H1 (cell line): ENCODE measurements at regions not wholly inside any gene's neighbourhood (a gene's known extent, or its start where the extent isn't known, plus 50 kb on each side); places are given as distances from the start of the nearest gene placed in this dataset.

Experiments
- CTCF ChIA-PET: fragments of 300-600 bp; sonication (Branson Sonifier 250); formaldehyde crosslinking; loops from one replicate; lab custom pipeline; 2021; ENCODE audit not compliant: partially characterized antibody; lab: Charles Lee
- POLR2A ChIA-PET: fragments of 300-600 bp; sonication (Branson Sonifier 250); formaldehyde crosslinking; loops from one replicate; lab custom pipeline; 2021; ENCODE audit warnings: inconsistent platforms; ENCODE audit not compliant: partially characterized antibody; lab: Charles Lee
- DNase-seq, 2 experiments: peaks; one replicate each; pipeline versions ENCODE4 v3.0.0 to v3.0.0-alpha.2; 2010 to 2022; ENCODE audit warnings: low spot score in 2 of 2, low read depth in 1 of 2, mixed read lengths in 1 of 2
- FAIRE-seq: peaks from 2 replicates; lab custom pipeline; 2011; peaks lifted over from hg19 to GRCh38; lab: Jason Lieb, UNC
- H2AFZ ChIP-seq: 2 replicates; pipeline ENCODE4 v1.8.1; 2012; ENCODE audit warnings: low read length, inconsistent platforms
- H2AK5ac ChIP-seq: 2 replicates; pipeline ENCODE4 v1.6.1; 2013; ENCODE audit warnings: low read depth, low read length
- H2BK120ac ChIP-seq: replicated peaks from 2 replicates; pipeline ENCODE3; 2013; ENCODE audit warnings: low read depth, low read length, inconsistent platforms
- H2BK12ac ChIP-seq: 2 replicates; pipeline ENCODE4 v1.6.1; 2013; ENCODE audit warnings: low read depth, low read length
- H2BK15ac ChIP-seq: 2 replicates; pipeline ENCODE4 v1.6.1; 2013; ENCODE audit warnings: low read length
- H2BK20ac ChIP-seq: 2 replicates; pipeline ENCODE4 v1.6.1; 2013; ENCODE audit warnings: low read length
- H2BK5ac ChIP-seq: 2 replicates; pipeline ENCODE4 v1.6.1; 2013; ENCODE audit warnings: low read depth, low read length
- H3K14ac ChIP-seq: 2 replicates; pipeline ENCODE4 v1.6.1; 2013; ENCODE audit warnings: inconsistent platforms; ENCODE audit not compliant: insufficient read length
- H3K18ac ChIP-seq: 2 replicates; pipeline ENCODE4 v1.6.1; 2013; ENCODE audit warnings: low read length; ENCODE audit errors: extremely low read depth
- H3K23ac ChIP-seq: 2 replicates; pipeline ENCODE4 v1.6.1; 2013; ENCODE audit warnings: inconsistent platforms; ENCODE audit not compliant: insufficient read length
- H3K23me2 ChIP-seq: 2 replicates; pipeline ENCODE4 v1.6.1; 2013; ENCODE audit warnings: low read depth, low read length
- H3K27ac ChIP-seq: 2 replicates; pipeline ENCODE4 v1.6.1; 2011; ENCODE audit warnings: low read depth, low read length, inconsistent platforms
- H3K27me3 ChIP-seq, 4 experiments: replicated peaks in 1 of 4; 1 replicate in 1 of 4; 2 replicates in 3 of 4; pipeline versions ENCODE4 v1.6.1 to v1.8.1; 2011 to 2013; ENCODE audit warnings: low read length in 3 of 4, mild to moderate bottlenecking in 3 of 4, inconsistent platforms in 2 of 4, mixed read lengths in 2 of 4, moderate library complexity in 1 of 4; ENCODE audit not compliant: control insufficient read depth in 3 of 4, insufficient read depth in 3 of 4; ENCODE audit errors: extremely low read depth in 1 of 4
- H3K36me3 ChIP-seq, 4 experiments: 2 replicates each; pipeline versions ENCODE4 v1.6.1 to v1.8.1; 2011 to 2013; ENCODE audit warnings: mild to moderate bottlenecking in 4 of 4, low read length in 3 of 4, moderate library complexity in 2 of 4, control low read depth in 1 of 4, inconsistent platforms in 1 of 4; ENCODE audit not compliant: insufficient read depth in 4 of 4, control insufficient read depth in 2 of 4
- H3K4ac ChIP-seq: replicated peaks from 2 replicates; pipeline ENCODE3; 2013; ENCODE audit warnings: low read length, low read depth, mixed read lengths, inconsistent platforms; ENCODE audit not compliant: insufficient read length
- H3K4me1 ChIP-seq, 4 experiments: replicated peaks in 1 of 4; 1 replicate in 1 of 4; 2 replicates in 3 of 4; pipeline versions ENCODE4 v1.6.1 to v1.8.1; 2011 to 2013; ENCODE audit warnings: low read length in 3 of 4, inconsistent platforms in 2 of 4, mixed read lengths in 1 of 4; ENCODE audit not compliant: insufficient read depth in 4 of 4, control insufficient read depth in 3 of 4
- H3K4me2 ChIP-seq, 2 experiments: 2 replicates each; pipeline versions ENCODE4 v1.6.1 to v1.8.1; 2011 to 2013; ENCODE audit warnings: low read depth in 2 of 2, low read length in 2 of 2, control low read depth in 1 of 2, inconsistent platforms in 1 of 2, mild to moderate bottlenecking in 1 of 2; ENCODE audit not compliant: insufficient read depth in 1 of 2
- H3K4me3 ChIP-seq, 4 experiments: fragments of 200-600, 300-600 bp in 1 of 4; sonication (generic), shearing (Covaris generic), sonication (Bioruptor Twin) in 1 of 4; 2 replicates each; pipeline versions ENCODE4 v1.5.1 to v1.8.1; 2011 to 2016; ENCODE audit warnings: low read length in 4 of 4, low read depth in 3 of 4, control low read depth in 2 of 4, inconsistent platforms in 2 of 4, mild to moderate bottlenecking in 2 of 4, mixed read lengths in 1 of 4, moderate library complexity in 1 of 4; ENCODE audit not compliant: insufficient read depth in 2 of 4; ENCODE audit errors: extremely low read depth in 1 of 4
- H3K56ac ChIP-seq: replicated peaks from 2 replicates; pipeline ENCODE3; 2013; ENCODE audit warnings: low read depth, mild to moderate bottlenecking, mixed read lengths, low read length, inconsistent platforms; ENCODE audit not compliant: insufficient read length
- H3K79me1 ChIP-seq: 2 replicates; pipeline ENCODE4 v1.6.1; 2013; ENCODE audit warnings: low read depth, low read length, control low read depth
- H3K79me2 ChIP-seq, 2 experiments: 2 replicates each; pipeline versions ENCODE4 v1.6.1 to v1.8.1; 2012 to 2013; ENCODE audit warnings: low read length in 2 of 2, mild to moderate bottlenecking in 2 of 2, inconsistent platforms in 1 of 2; ENCODE audit not compliant: insufficient read depth in 2 of 2, control insufficient read depth in 1 of 2
- H3K9ac ChIP-seq, 4 experiments: replicated peaks in 1 of 4; 1 replicate in 1 of 4; 2 replicates in 3 of 4; pipeline versions ENCODE4 v1.6.1 to v1.8.1; 2011 to 2013; ENCODE audit warnings: low read depth in 3 of 4, low read length in 3 of 4, control low read depth in 2 of 4, mild to moderate bottlenecking in 2 of 4, moderate library complexity in 2 of 4, inconsistent platforms in 1 of 4; ENCODE audit errors: extremely low read depth in 1 of 4
- H3K9me3 ChIP-seq, 2 experiments: 2 replicates each; pipeline versions ENCODE4 v1.6.1 to v1.8.1; 2012 to 2013; ENCODE audit warnings: mild to moderate bottlenecking in 2 of 2, moderate library complexity in 2 of 2, control low read depth in 1 of 2, inconsistent platforms in 1 of 2, low read depth in 1 of 2, low read length in 1 of 2, mixed read lengths in 1 of 2; ENCODE audit not compliant: insufficient read depth in 2 of 2
- H4K20me1 ChIP-seq, 2 experiments: replicated peaks in 1 of 2; 2 replicates each; pipeline versions ENCODE3 to v1.8.1; 2011 to 2013; ENCODE audit warnings: inconsistent platforms in 2 of 2, low read length in 2 of 2, mild to moderate bottlenecking in 1 of 2; ENCODE audit not compliant: insufficient read depth in 2 of 2, control insufficient read depth in 1 of 2
- H4K5ac ChIP-seq: 2 replicates; pipeline ENCODE4 v1.6.1; 2013; ENCODE audit warnings: low read length, low read depth, mixed read lengths, inconsistent platforms; ENCODE audit not compliant: insufficient read length
- H4K8ac ChIP-seq: 2 replicates; pipeline ENCODE4 v1.8.0; 2013; ENCODE audit warnings: mild to moderate bottlenecking, moderate library complexity, low read length, inconsistent platforms; ENCODE audit not compliant: insufficient read depth; ENCODE audit errors: extremely low read depth
- H4K91ac ChIP-seq: replicated peaks from 2 replicates; pipeline ENCODE3; 2013; ENCODE audit warnings: low read length, mixed read lengths, inconsistent platforms; ENCODE audit not compliant: insufficient read length
- CBX5 ChIP-seq: fragments of 300-800, 300-1000 bp; sonication (generic); IDR thresholded peaks from 2 replicates; pipeline ENCODE4 v1.7.1; 2016; ENCODE audit warnings: antibody characterized with exemption, low read length, low read depth
- WGBS, 2 experiments: shearing (Covaris generic) in 1 of 2; methylation state at CpG; one replicate each; pipeline versions ENCODE4 v1.1.6 to v1.1.7; 2013 to 2015; ENCODE audit warnings: low lambda C conversion rate in 2 of 2, mixed read lengths in 2 of 2, inconsistent platforms in 1 of 2, low coverage in 1 of 2, missing lambda C conversion rate in 1 of 2; ENCODE audit not compliant: insufficient replicate concordance in 2 of 2, insufficient coverage in 1 of 2, insufficient read length in 1 of 2; ENCODE audit errors: extremely low coverage in 1 of 2, missing lambda C conversion rate in 1 of 2; 5-methylcytosine and 5-hydroxymethylcytosine counted together

DNA sequence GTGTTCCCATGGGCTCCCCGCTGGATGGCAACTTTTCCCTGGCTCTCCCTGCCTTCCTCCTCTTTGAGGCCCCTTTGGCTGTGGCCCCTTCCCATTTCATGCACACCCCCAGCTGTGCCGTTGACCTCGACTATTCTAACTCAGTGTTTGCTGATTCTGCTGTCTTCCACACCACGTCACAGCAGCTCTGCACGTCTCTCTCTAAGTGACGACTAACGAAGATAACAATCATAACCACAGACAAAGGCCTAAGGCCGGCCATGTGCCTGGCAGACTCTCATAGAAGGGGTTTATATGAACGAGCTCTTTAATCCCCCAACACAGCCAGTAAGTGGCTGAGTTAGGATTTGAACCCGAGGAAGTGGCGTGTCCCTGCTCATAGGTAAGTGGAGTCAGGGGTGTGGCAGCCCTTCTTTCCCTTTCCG lies 151.5 kb upstream of the SHH start:
- DNase-seq (no peak), FAIRE-seq (no peak)
- no peaks in the 10 kb centered on the region for H3K36me3 ChIP-seq
- no peak overlapping the region for H3K14ac ChIP-seq
- H2BK120ac ChIP-seq: no peak overlapping the region
- no peaks in the 10 kb centered on the region for H3K23me2 ChIP-seq
- no peak overlapping the region for H2AK5ac ChIP-seq
- H2AFZ ChIP-seq: no peak overlapping the region
- H3K27me3 ChIP-seq: no peaks in the 10 kb centered on the region
- 90% methylated on average over 11 of the region's 12 CpGs; no CpG with 5 or more reads in 1 of the 2 experiments for WGBS, 2 experiments
- no peaks in the 10 kb centered on the region for H3K4me1 ChIP-seq
- H4K5ac ChIP-seq: no peak overlapping the region
- no peaks in the 10 kb centered on the region for H3K79me2 ChIP-seq
- no peak overlapping the region for H3K4me3 ChIP-seq
- no peaks in the 10 kb centered on the region for H4K20me1 ChIP-seq
- ChIA-PET POLR2A (no interaction called here), CTCF (interaction anchor here (1.0 to 1.8 kb wide), 3 partner anchors 16 to 148 kb away, joined by 3 to 4 read pairs (median 4); no protein-coding TSS in a partner anchor)
- H3K9ac ChIP-seq: no peak overlapping the region
- no peak overlapping the region for H3K18ac ChIP-seq
- H4K91ac ChIP-seq: no peak overlapping the region
- H3K4ac ChIP-seq: no peak overlapping the region
- H3K56ac ChIP-seq: no peak overlapping the region
- H4K8ac ChIP-seq: no peak overlapping the region
- no peak overlapping the region for H2BK5ac ChIP-seq
- H3K23ac ChIP-seq: no peak overlapping the region
- no peaks in the 10 kb centered on the region for H3K9me3 ChIP-seq
- no peaks in the 10 kb centered on the region; the same call in 1 of the 2 replicates for H3K79me1 ChIP-seq
- no peak overlapping the region for H2BK20ac ChIP-seq
- no peak overlapping the region for H2BK12ac ChIP-seq
- H3K27ac ChIP-seq: no peak overlapping the region
- H3K4me2 ChIP-seq: no peak overlapping the region
- H2BK15ac ChIP-seq: no peak overlapping the region
- no peak for TF ChIP-seq CBX5
